WTC11 (cell line): ENCODE measurements at regions not wholly inside any gene's neighbourhood (a gene's known extent, or its start where the extent isn't known, plus 50 kb on each side); places are given as distances from the start of the nearest gene placed in this dataset.

Source experiments
- ATAC-seq: fragments of 200-7000 bp; cut with Tn5 transposase; 2 replicates; pipeline ENCODE4 v1.10.0; 2021; ENCODE audit warnings: mild to moderate bottlenecking, moderate library complexity
- CTCF ChIA-PET: fragments of 300-600 bp; sonication (Branson Sonifier 250); formaldehyde crosslinking; loops from one replicate; lab custom pipeline; 2021; ENCODE audit warnings: antibody characterized with exemption; lab: Charles Lee
- POLR2A ChIA-PET: fragments of 350-600 bp; sonication (Branson Sonifier 250); formaldehyde crosslinking; loops from one replicate; lab custom pipeline; 2021; ENCODE audit warnings: antibody characterized with exemption; lab: Charles Lee
- DNase-seq: peaks from one replicate; pipeline ENCODE4 v3.0.0; 2021; ENCODE audit warnings: low spot score
- H3K27ac Mint-ChIP-seq: 2 replicates; pipeline ENCODE4 v1.8.0; 2021; ENCODE audit warnings: mixed read lengths
- H3K27me3 Mint-ChIP-seq: 2 replicates; pipeline ENCODE4 v1.8.0; 2021; ENCODE audit warnings: low read depth, mild to moderate bottlenecking, moderate library complexity, mixed read lengths
- H3K36me3 Mint-ChIP-seq: 2 replicates; pipeline ENCODE4 v1.8.0; 2021; ENCODE audit warnings: mixed read lengths
- H3K4me1 Mint-ChIP-seq: 2 replicates; pipeline ENCODE4 v1.8.0; 2022; ENCODE audit warnings: mixed read lengths
- H3K4me3 Mint-ChIP-seq: 2 replicates; pipeline ENCODE4 v1.8.0; 2021; ENCODE audit warnings: mild to moderate bottlenecking, moderate library complexity, mixed read lengths
- H3K9me3 Mint-ChIP-seq: 2 replicates; pipeline ENCODE4 v1.8.0; 2021; ENCODE audit warnings: mixed read lengths
- AR ChIP-seq: fragments of 250-450 bp; sonication (Bioruptor Pico); IDR thresholded peaks from 2 replicates; pipeline ENCODE4 v1.9.0; 2021; ENCODE audit warnings: mild to moderate bottlenecking
- ETV6 ChIP-seq: sonication (generic); formaldehyde crosslinking; IDR thresholded peaks from 2 replicates; pipeline ENCODE4 v1.8.1; 2022; ENCODE audit warnings: mild to moderate bottlenecking, missing genetic modification reagents
- FOXK1 ChIP-seq: sonication (generic); formaldehyde crosslinking; IDR thresholded peaks from 2 replicates; pipeline ENCODE4 v1.8.0; 2022; ENCODE audit warnings: mild to moderate bottlenecking, moderate library complexity, missing genetic modification reagents
- FOXP4 ChIP-seq: sonication (generic); formaldehyde crosslinking; IDR thresholded peaks from 2 replicates; pipeline ENCODE4 v1.8.0; 2022; ENCODE audit warnings: mild to moderate bottlenecking, missing genetic modification reagents
- GTF2I ChIP-seq: fragments of 250-450 bp; sonication (Bioruptor Pico); conservative IDR thresholded peaks from 2 replicates; pipeline ENCODE4 v1.4.0; 2021; ENCODE audit warnings: mild to moderate bottlenecking
- HMGA2 ChIP-seq: fragments of 250-450 bp; sonication (Bioruptor Pico); IDR thresholded peaks from 2 replicates; pipeline ENCODE4 v1.4.0; 2021; ENCODE audit warnings: mild to moderate bottlenecking, moderate library complexity
- IRF2 ChIP-seq: sonication (generic); formaldehyde crosslinking; IDR thresholded peaks from 2 replicates; pipeline ENCODE4 v1.8.0; 2022; ENCODE audit warnings: low read depth, missing genetic modification reagents, borderline replicate concordance
- NFYB ChIP-seq: sonication (generic); formaldehyde crosslinking; conservative IDR thresholded peaks from 2 replicates; pipeline ENCODE4 v1.8.0; 2022; ENCODE audit warnings: low read depth, missing genetic modification reagents
- OVOL2 ChIP-seq: fragments of 250-450 bp; sonication (Bioruptor Pico); IDR thresholded peaks from 2 replicates; pipeline ENCODE4 v1.9.0; 2021; ENCODE audit warnings: mild to moderate bottlenecking, borderline replicate concordance
- RORB ChIP-seq: fragments of 250-450 bp; sonication (Bioruptor Pico); IDR thresholded peaks from 2 replicates; pipeline ENCODE4 v1.9.0; 2021; ENCODE audit warnings: mild to moderate bottlenecking
- SMAD3 ChIP-seq: sonication (generic); formaldehyde crosslinking; IDR thresholded peaks from 2 replicates; pipeline ENCODE4 v1.8.0; 2022; ENCODE audit warnings: missing genetic modification reagents, mild to moderate bottlenecking, borderline replicate concordance
- SMAD4 ChIP-seq: sonication (generic); formaldehyde crosslinking; IDR thresholded peaks from 2 replicates; pipeline ENCODE4 v1.8.0; 2022; ENCODE audit warnings: mild to moderate bottlenecking, missing genetic modification reagents
- TP53 ChIP-seq: sonication (generic); formaldehyde crosslinking; IDR thresholded peaks from 2 replicates; pipeline ENCODE4 v1.8.1; 2023; ENCODE audit warnings: mild to moderate bottlenecking, missing genetic modification reagents
- ZBTB21 ChIP-seq: sonication (generic); formaldehyde crosslinking; IDR thresholded peaks from 2 replicates; pipeline ENCODE4 v1.8.1; 2023; ENCODE audit warnings: mild to moderate bottlenecking, missing genetic modification reagents, borderline replicate concordance
- ZNF219 ChIP-seq: sonication (generic); formaldehyde crosslinking; IDR thresholded peaks from 2 replicates; pipeline ENCODE4 v1.8.0; 2023; ENCODE audit warnings: missing genetic modification reagents, mild to moderate bottlenecking, borderline replicate concordance
- ZNF416 ChIP-seq: fragments of 250-450 bp; sonication (Bioruptor Pico); IDR thresholded peaks from 2 replicates; pipeline ENCODE4 v1.9.0; 2021; ENCODE audit warnings: mild to moderate bottlenecking, inconsistent platforms
- ZNF423 ChIP-seq: fragments of 250-450 bp; sonication (Bioruptor Pico); IDR thresholded peaks from 2 replicates; pipeline ENCODE4 v2.1.2; 2022; ENCODE audit warnings: mild to moderate bottlenecking, moderate library complexity
- ZNF512 ChIP-seq: sonication (generic); formaldehyde crosslinking; IDR thresholded peaks from 2 replicates; pipeline ENCODE4 v1.8.1; 2022; ENCODE audit warnings: missing genetic modification reagents, borderline replicate concordance
- TF ChIP-seq, protein P1 (sequence below): sonication (generic); formaldehyde crosslinking; IDR thresholded peaks from 2 replicates; pipeline ENCODE4 v1.8.0; 2022; ENCODE audit warnings: mild to moderate bottlenecking, missing genetic modification reagents
- TF ChIP-seq, protein P2 (sequence below): sonication (generic); formaldehyde crosslinking; IDR thresholded peaks from 2 replicates; pipeline ENCODE4 v1.8.1; 2022; ENCODE audit warnings: low read depth, missing genetic modification reagents, borderline replicate concordance
- TF ChIP-seq, protein P3 (sequence below): fragments of 250-450 bp; sonication (Bioruptor Pico); IDR thresholded peaks from 2 replicates; pipeline ENCODE4 v1.9.0; 2021; ENCODE audit warnings: moderate library complexity, mild to moderate bottlenecking, inconsistent platforms, borderline replicate concordance
- TF ChIP-seq, protein P4 (sequence below): fragments of 250-450 bp; sonication (Bioruptor Pico); IDR thresholded peaks from 2 replicates; pipeline ENCODE4 v2.1.2; 2022; ENCODE audit warnings: mild to moderate bottlenecking, moderate library complexity

- H3K4me3 Mint-ChIP-seq = no peak overlapping the region
- H3K9me3 Mint-ChIP-seq = peaks cover 5% of the 10 kb centered on the region
- H3K27ac Mint-ChIP-seq = no peak overlapping the region
- CTCF ChIA-PET = no interaction called here
- peaks cover 12% of the 10 kb centered on the region for H3K4me1 Mint-ChIP-seq
- POLR2A ChIA-PET = no interaction called here
- H3K36me3 Mint-ChIP-seq = no peaks in the 10 kb centered on the region
- no peak for ATAC-seq
- DNase-seq = no peak
- TF ChIP-seq FOXK1 = no peak
- TF ChIP-seq, protein P1, sequence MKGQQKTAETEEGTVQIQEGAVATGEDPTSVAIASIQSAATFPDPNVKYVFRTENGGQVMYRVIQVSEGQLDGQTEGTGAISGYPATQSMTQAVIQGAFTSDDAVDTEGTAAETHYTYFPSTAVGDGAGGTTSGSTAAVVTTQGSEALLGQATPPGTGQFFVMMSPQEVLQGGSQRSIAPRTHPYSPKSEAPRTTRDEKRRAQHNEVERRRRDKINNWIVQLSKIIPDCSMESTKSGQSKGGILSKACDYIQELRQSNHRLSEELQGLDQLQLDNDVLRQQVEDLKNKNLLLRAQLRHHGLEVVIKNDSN (CRISPR knock-in tag) = no peak
- TF ChIP-seq AR (CRISPR knock-in tag) = no peak
- TF ChIP-seq HMGA2 (CRISPR knock-in tag) = no peak
- no peak for TF ChIP-seq ZNF219 (CRISPR knock-in tag)
- no peak for TF ChIP-seq IRF2 (CRISPR knock-in tag)
- TF ChIP-seq, protein P2, sequence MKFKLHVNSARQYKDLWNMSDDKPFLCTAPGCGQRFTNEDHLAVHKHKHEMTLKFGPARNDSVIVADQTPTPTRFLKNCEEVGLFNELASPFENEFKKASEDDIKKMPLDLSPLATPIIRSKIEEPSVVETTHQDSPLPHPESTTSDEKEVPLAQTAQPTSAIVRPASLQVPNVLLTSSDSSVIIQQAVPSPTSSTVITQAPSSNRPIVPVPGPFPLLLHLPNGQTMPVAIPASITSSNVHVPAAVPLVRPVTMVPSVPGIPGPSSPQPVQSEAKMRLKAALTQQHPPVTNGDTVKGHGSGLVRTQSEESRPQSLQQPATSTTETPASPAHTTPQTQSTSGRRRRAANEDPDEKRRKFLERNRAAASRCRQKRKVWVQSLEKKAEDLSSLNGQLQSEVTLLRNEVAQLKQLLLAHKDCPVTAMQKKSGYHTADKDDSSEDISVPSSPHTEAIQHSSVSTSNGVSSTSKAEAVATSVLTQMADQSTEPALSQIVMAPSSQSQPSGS (CRISPR knock-in tag) = no peak
- TF ChIP-seq ZNF512 = no peak
- no peak for TF ChIP-seq TP53 (CRISPR knock-in tag)
- TF ChIP-seq ETV6 = no peak
- TF ChIP-seq ZNF416 = no peak
- TF ChIP-seq OVOL2 = no peak
- TF ChIP-seq SMAD4 (CRISPR knock-in tag) = no peak
- TF ChIP-seq RORB (CRISPR knock-in tag) = no peak
- TF ChIP-seq, protein P3, sequence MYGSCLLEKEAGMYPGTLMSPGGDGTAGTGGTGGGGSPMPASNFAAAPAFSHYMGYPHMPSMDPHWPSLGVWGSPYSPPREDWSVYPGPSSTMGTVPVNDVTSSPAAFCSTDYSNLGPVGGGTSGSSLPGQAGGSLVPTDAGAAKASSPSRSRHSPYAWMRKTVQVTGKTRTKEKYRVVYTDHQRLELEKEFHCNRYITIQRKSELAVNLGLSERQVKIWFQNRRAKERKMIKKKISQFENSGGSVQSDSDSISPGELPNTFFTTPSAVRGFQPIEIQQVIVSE (CRISPR knock-in tag) = no peak
- TF ChIP-seq FOXP4 (CRISPR knock-in tag) = no peak
- no peak for TF ChIP-seq ZBTB21 (CRISPR knock-in tag)
- no peaks in the 10 kb centered on the region for H3K27me3 Mint-ChIP-seq
Observed at GRCh38 chr3:31220431-31220830, 312.3 kb upstream of the STT3B start.

- CTCF ChIA-PET = no interaction called here
- H3K27ac Mint-ChIP-seq = no peak overlapping the region
- no peak for DNase-seq
- POLR2A ChIA-PET = no interaction called here
- no peaks in the 10 kb centered on the region for H3K36me3 Mint-ChIP-seq
- H3K4me3 Mint-ChIP-seq = no peak overlapping the region
- peaks cover 5% of the 10 kb centered on the region for H3K9me3 Mint-ChIP-seq
- no peak for ATAC-seq
- no peaks in the 10 kb centered on the region for H3K27me3 Mint-ChIP-seq
- H3K4me1 Mint-ChIP-seq = peaks cover 20% of the 10 kb centered on the region
- TF ChIP-seq AR (CRISPR knock-in tag) (no peak), IRF2 (CRISPR knock-in tag) (no peak), ZNF423 (CRISPR knock-in tag) (no peak), NFYB (CRISPR knock-in tag) (no peak), SMAD3 (CRISPR knock-in tag) (no peak), GTF2I (CRISPR knock-in tag) (no peak)
- TF ChIP-seq, protein P4, sequence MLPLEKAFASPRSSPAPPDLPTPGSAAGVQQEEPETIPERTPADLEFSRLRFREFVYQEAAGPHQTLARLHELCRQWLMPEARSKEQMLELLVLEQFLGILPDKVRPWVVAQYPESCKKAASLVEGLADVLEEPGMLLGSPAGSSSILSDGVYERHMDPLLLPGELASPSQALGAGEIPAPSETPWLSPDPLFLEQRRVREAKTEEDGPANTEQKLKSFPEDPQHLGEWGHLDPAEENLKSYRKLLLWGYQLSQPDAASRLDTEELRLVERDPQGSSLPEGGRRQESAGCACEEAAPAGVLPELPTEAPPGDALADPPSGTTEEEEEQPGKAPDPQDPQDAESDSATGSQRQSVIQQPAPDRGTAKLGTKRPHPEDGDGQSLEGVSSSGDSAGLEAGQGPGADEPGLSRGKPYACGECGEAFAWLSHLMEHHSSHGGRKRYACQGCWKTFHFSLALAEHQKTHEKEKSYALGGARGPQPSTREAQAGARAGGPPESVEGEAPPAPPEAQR (CRISPR knock-in tag) = no peak
- TF ChIP-seq, protein P3 (CRISPR knock-in tag) = no peak
Observed at GRCh38 chr3:31223278-31223677, 309.4 kb upstream of the STT3B start.
